NCI-H1417 (cell line): ENCODE measurements at regions not wholly inside any gene's neighbourhood (a gene's known extent, or its start where the extent isn't known, plus 50 kb on each side); places are given as distances from the start of the nearest gene placed in this dataset.
"Not testable (repeated sequence)": the region's sequence is repeated elsewhere in the genome, so short reads cannot be mapped to it uniquely, and the experiment has no call there.

Experiments
- DNase-seq, 3 experiments: peaks; one replicate each; lab custom pipeline; 2025; lab: John Stamatoyannopoulos, UW

- DNase-seq = peak in 2 of 3 experiments; percentile 3 to 36
Measured at GRCh38 chr13:44664308-44664707, 88.2 kb upstream of the TSC22D1 start.

GRCh38 chr13:44662515-44662914, 86.4 kb upstream of the TSC22D1 start:
- DNase-seq = no peak

- no peak for DNase-seq
Measured at GRCh38 chr13:44661936-44662335, 85.8 kb upstream of the TSC22D1 start.

- no peak for DNase-seq
Measured at GRCh38 chr13:44660050-44660449, 83.9 kb upstream of the TSC22D1 start.

- DNase-seq = peak in 1 of 3 experiments; percentile 8
Measured at GRCh38 chr13:44652962-44653660, 77.0 kb upstream of the TSC22D1 start.

GRCh38 chr13:44652168-44652567, 76.0 kb upstream of the TSC22D1 start:
- DNase-seq = no peak

- no peak for DNase-seq
Measured at GRCh38 chr13:44651724-44652123, 75.6 kb upstream of the TSC22D1 start.

- no peak for DNase-seq
Measured at GRCh38 chr13:44651209-44651608, 75.1 kb upstream of the TSC22D1 start.

- DNase-seq = no peak
Measured at GRCh38 chr13:44649834-44650233, 73.7 kb upstream of the TSC22D1 start.

GRCh38 chr13:44649104-44649428, 72.9 kb upstream of the TSC22D1 start:
- DNase-seq = peak in 1 of 3 experiments; percentile 50

- no peak for DNase-seq
Measured at GRCh38 chr13:44648392-44649103, 72.4 kb upstream of the TSC22D1 start.

GRCh38 chr13:44647560-44647959, 71.4 kb upstream of the TSC22D1 start:
- DNase-seq = not testable (repeated sequence)

- no peak for DNase-seq
Measured at GRCh38 chr13:44646044-44646443, 69.9 kb upstream of the TSC22D1 start.

GRCh38 chr13:44643256-44643655, 67.1 kb upstream of the TSC22D1 start:
- no peak for DNase-seq

- no peak for DNase-seq
Measured at GRCh38 chr13:44637581-44637980, 61.5 kb upstream of the TSC22D1 start.

- no peak for DNase-seq
Measured at GRCh38 chr13:44629465-44630183, 53.5 kb upstream of the TSC22D1 start.

GRCh38 chr13:44628826-44629225, 52.7 kb upstream of the TSC22D1 start:
- not testable (repeated sequence) for DNase-seq

GRCh38 chr13:44627441-44627840, 51.3 kb upstream of the TSC22D1 start:
- DNase-seq = no peak

GRCh38 chr13:44626176-44626575, 50.0 kb upstream of the TSC22D1 start:
- DNase-seq = no peak
